GM12864 (cell line): ENCODE measurements at regions not wholly inside any gene's neighbourhood (a gene's known extent, or its start where the extent isn't known, plus 50 kb on each side); places are given as distances from the start of the nearest gene placed in this dataset.

ENCODE experiments used
- DNase-seq: peaks from one replicate; pipeline ENCODE4 v3.0.0-alpha.2; 2011; ENCODE audit warnings: low read depth
- H3K4me3 ChIP-seq: 2 replicates; pipeline ENCODE4 v1.5.1; 2011; ENCODE audit warnings: mild to moderate bottlenecking, low read depth, low read length, control low read depth
- CTCF ChIP-seq: IDR thresholded peaks from 2 replicates; pipeline ENCODE4 v1.5.1; 2011; ENCODE audit warnings: low read depth, mild to moderate bottlenecking, moderate library complexity, low read length, control low read depth, inconsistent platforms; ENCODE audit errors: missing control alignments

- TF ChIP-seq CTCF: no peak
- no peak for DNase-seq
- no peak overlapping the region for H3K4me3 ChIP-seq
Observed at GRCh38 chr1:201721082-201722049, 107.6 kb upstream of the IPO9 start.

- DNase-seq: no peak
- no peak for TF ChIP-seq CTCF
Observed at GRCh38 chr1:201724039-201724765, 104.8 kb upstream of the IPO9 start.

GRCh38 chr1:201724766-201725118 is 104.2 kb upstream of the IPO9 start:
- no peak overlapping the region for H3K4me3 ChIP-seq
- TF ChIP-seq CTCF: no peak
- no peak for DNase-seq

More at GRCh38 chr1:201724039-201724765, 104.8 kb upstream of the IPO9 start:
- H3K4me3 ChIP-seq: no peak overlapping the region

- TF ChIP-seq CTCF: no peak
- DNase-seq: no peak
- H3K4me3 ChIP-seq: no peak overlapping the region
Observed at GRCh38 chr1:201726700-201727099, 102.3 kb upstream of the IPO9 start.

- DNase-seq: no peak
- TF ChIP-seq CTCF: no peak
- H3K4me3 ChIP-seq: no peak overlapping the region
Observed at GRCh38 chr1:201728731-201729130, 100.2 kb upstream of the IPO9 start.

- no peak for TF ChIP-seq CTCF
- no peak for DNase-seq
- H3K4me3 ChIP-seq: no peak overlapping the region
Observed at GRCh38 chr1:201729973-201730608, 98.9 kb upstream of the IPO9 start.
